OCI-M1 (cell line): ENCODE measurements at regions not wholly inside any gene's neighbourhood (a gene's known extent, or its start where the extent isn't known, plus 50 kb on each side); places are given as distances from the start of the nearest gene placed in this dataset.
"Not testable (repeated sequence)": the region's sequence is repeated elsewhere in the genome, so short reads cannot be mapped to it uniquely, and the experiment has no call there.

Experiments used
- DNase-seq: peaks from one replicate; lab custom pipeline; 2025; lab: John Stamatoyannopoulos, UW

- no peak for DNase-seq
Observed at GRCh38 chr7:16265863-16266458, 155.4 kb downstream of the CRPPA start.

- peak; percentile 8 for DNase-seq
Observed at GRCh38 chr7:16264823-16265804, 156.2 kb downstream of the CRPPA start.

GRCh38 chr7:16264036-16264819, 157.1 kb downstream of the CRPPA start:
- DNase-seq = no peak

GRCh38 chr7:16263377-16263776, 158.0 kb downstream of the CRPPA start:
- DNase-seq = not testable (repeated sequence)

GRCh38 chr7:16261654-16262053, 159.7 kb downstream of the CRPPA start:
- peak; percentile 40 for DNase-seq

GRCh38 chr7:16261100-16261499, 160.2 kb downstream of the CRPPA start:
- peak; percentile 40 for DNase-seq

- peak; percentile 68 for DNase-seq
Observed at GRCh38 chr7:16260236-16260728, 161.1 kb downstream of the CRPPA start.

GRCh38 chr7:16256419-16256818, 164.9 kb downstream of the CRPPA start:
- DNase-seq = not testable (repeated sequence)

- not testable (repeated sequence) for DNase-seq
Observed at GRCh38 chr7:16255952-16256351, 165.4 kb downstream of the CRPPA start.

GRCh38 chr7:16250655-16251054, 170.7 kb downstream of the CRPPA start:
- not testable (repeated sequence) for DNase-seq

GRCh38 chr7:16249204-16249603, 172.1 kb downstream of the CRPPA start:
- not testable (repeated sequence) for DNase-seq

GRCh38 chr7:16248556-16248955, 172.8 kb downstream of the CRPPA start:
- not testable (repeated sequence) for DNase-seq

- DNase-seq = no peak
Observed at GRCh38 chr7:16244469-16244868, 176.9 kb downstream of the CRPPA start.

- DNase-seq = no peak
Observed at GRCh38 chr7:16242920-16243319, 178.4 kb downstream of the CRPPA start.

- no peak for DNase-seq
Observed at GRCh38 chr7:16241017-16241416, 180.3 kb downstream of the CRPPA start.

GRCh38 chr7:16236381-16236780, 185.0 kb downstream of the CRPPA start:
- DNase-seq = no peak

- no peak for DNase-seq
Observed at GRCh38 chr7:16235147-16236114, 185.9 kb downstream of the CRPPA start.

- no peak for DNase-seq
Observed at GRCh38 chr7:16234493-16235146, 186.7 kb downstream of the CRPPA start.

- no peak for DNase-seq
Observed at GRCh38 chr7:16233517-16233916, 187.8 kb downstream of the CRPPA start.

- DNase-seq = no peak
Observed at GRCh38 chr7:16232273-16232672, 189.1 kb downstream of the CRPPA start.
